ENCODE measurements at regions not wholly inside any gene's neighbourhood (a gene's known extent, or its start where the extent isn't known, plus 50 kb on each side); places are given as distances from the start of the nearest gene placed in this dataset.

- FAIRE-seq (no peak), DNase-seq (ENCODE audit: insufficient read length, low spot score) (no peak)
- no peak for TF ChIP-seq CTCF (IDR thresholded peaks at IDR 0.05; ENCODE audit: insufficient read depth, missing control alignments)
Observed at GRCh38 chrX:39930786-39931528, 166.8 kb downstream of the BCOR start.

GRCh38 chrX:39931529-39932282, 166.1 kb downstream of the BCOR start:
- FAIRE-seq (no peak), DNase-seq (ENCODE audit: insufficient read length, low spot score) (no peak)
- no peak for TF ChIP-seq CTCF (IDR thresholded peaks at IDR 0.05; ENCODE audit: insufficient read depth, missing control alignments)

- no peak for FAIRE-seq
- no peak for DNase-seq (ENCODE audit: insufficient read length, low spot score)
- no peak for TF ChIP-seq CTCF (IDR thresholded peaks at IDR 0.05; ENCODE audit: insufficient read depth, missing control alignments)
Observed at GRCh38 chrX:39935411-39936064, 162.2 kb downstream of the BCOR start.

- FAIRE-seq (no peak), DNase-seq (ENCODE audit: insufficient read length, low spot score) (no peak)
- no peak for TF ChIP-seq CTCF (IDR thresholded peaks at IDR 0.05; ENCODE audit: insufficient read depth, missing control alignments)
Observed at GRCh38 chrX:39936886-39937770, 160.6 kb downstream of the BCOR start.

GRCh38 chrX:39938466-39938865, 159.3 kb downstream of the BCOR start:
- TF ChIP-seq CTCF (IDR thresholded peaks at IDR 0.05; ENCODE audit: insufficient read depth, missing control alignments): no peak
- no peak for DNase-seq (ENCODE audit: insufficient read length, low spot score)
- no peak for FAIRE-seq

- FAIRE-seq: no peak
Observed at GRCh38 chrX:39939678-39940077, 158.1 kb downstream of the BCOR start.

More at GRCh38 chrX:39939678-39940077, 158.1 kb downstream of the BCOR start:
- DNase-seq (ENCODE audit: insufficient read length, low spot score): no peak
- no peak for TF ChIP-seq CTCF (IDR thresholded peaks at IDR 0.05; ENCODE audit: insufficient read depth, missing control alignments)
